Common myeloid progenitor, CD34-positive (primary cell): ENCODE measurements at regions not wholly inside any gene's neighbourhood (a gene's known extent, or its start where the extent isn't known, plus 50 kb on each side); places are given as distances from the start of the nearest gene placed in this dataset.

ENCODE experiments used
- CTCF ChIA-PET: fragments of 350-600 bp; sonication (Branson Sonifier 250); formaldehyde crosslinking; loops from one replicate; lab custom pipeline; 2021; ENCODE audit warnings: antibody characterized with exemption; lab: Charles Lee
- POLR2A ChIA-PET: fragments of 350-600 bp; sonication (Branson Sonifier 250); formaldehyde crosslinking; loops from one replicate; lab custom pipeline; 2021; ENCODE audit warnings: antibody characterized with exemption; lab: Charles Lee
- DNase-seq, 3 donors: peaks; one replicate each; pipeline versions ENCODE4 v3.0.0 to v3.0.0-alpha.2; 2013
- H3K27ac ChIP-seq, 2 experiments: 1 replicate in 1 of 2; 2 replicates in 1 of 2; pipeline ENCODE4 v1.7.0; 2013; ENCODE audit warnings: inconsistent platforms in 2 of 2, low read length in 2 of 2, mild to moderate bottlenecking in 2 of 2, low read depth in 1 of 2, moderate library complexity in 1 of 2; ENCODE audit not compliant: severe bottlenecking in 2 of 2, insufficient read depth in 1 of 2, poor library complexity in 1 of 2
- H3K27me3 ChIP-seq, 5 experiments: replicated peaks in 2 of 5; 1 replicate in 3 of 5; 2 replicates in 2 of 5; pipeline versions ENCODE4 v1.6.1 to v1.7.0; 2013; ENCODE audit warnings: low read length in 4 of 5, mild to moderate bottlenecking in 2 of 5, moderate library complexity in 2 of 5, inconsistent platforms in 1 of 5; ENCODE audit not compliant: insufficient read depth in 5 of 5, control insufficient read depth in 4 of 5
- H3K36me3 ChIP-seq, 4 experiments: 1 replicate in 2 of 4; 2 replicates in 2 of 4; pipeline versions ENCODE4 v1.6.1 to v1.7.0; 2013; ENCODE audit warnings: low read length in 3 of 4, control low read depth in 1 of 4, mild to moderate bottlenecking in 1 of 4; ENCODE audit not compliant: control insufficient read depth in 4 of 4, insufficient read depth in 4 of 4
- H3K4me1 ChIP-seq, 4 experiments: 1 replicate in 3 of 4; 2 replicates in 1 of 4; pipeline versions ENCODE4 v1.6.1 to v1.7.1; 2013; ENCODE audit warnings: low read length in 3 of 4, mild to moderate bottlenecking in 3 of 4, control low read depth in 1 of 4, inconsistent platforms in 1 of 4, moderate library complexity in 1 of 4; ENCODE audit not compliant: control insufficient read depth in 4 of 4, insufficient read depth in 4 of 4; ENCODE audit errors: control extremely low read depth in 1 of 4
- H3K4me3 ChIP-seq, 7 experiments: 1 replicate in 4 of 7; 2 replicates in 3 of 7; pipeline versions ENCODE4 v1.5.1 to v1.7.0; 2013; ENCODE audit warnings: mild to moderate bottlenecking in 7 of 7, low read length in 6 of 7, moderate library complexity in 6 of 7, inconsistent platforms in 2 of 7, low read depth in 2 of 7, control low read depth in 1 of 7; ENCODE audit not compliant: insufficient read depth in 4 of 7, control insufficient read depth in 1 of 7; ENCODE audit errors: extremely low read depth in 1 of 7
- H3K9me3 ChIP-seq, 5 experiments: 1 replicate in 4 of 5; 2 replicates in 1 of 5; pipeline versions ENCODE4 v1.6.1 to v1.7.1; 2013; ENCODE audit warnings: low read length in 4 of 5, mild to moderate bottlenecking in 2 of 5, inconsistent platforms in 1 of 5, low read depth in 1 of 5, moderate library complexity in 1 of 5; ENCODE audit not compliant: control insufficient read depth in 4 of 5, insufficient read depth in 2 of 5; ENCODE audit errors: control extremely low read depth in 1 of 5
- WGBS: methylation state at CpG from one replicate; pipeline ENCODE4 v1.1.5; 2013; ENCODE audit not compliant: insufficient coverage; 5-methylcytosine and 5-hydroxymethylcytosine counted together

DNA sequence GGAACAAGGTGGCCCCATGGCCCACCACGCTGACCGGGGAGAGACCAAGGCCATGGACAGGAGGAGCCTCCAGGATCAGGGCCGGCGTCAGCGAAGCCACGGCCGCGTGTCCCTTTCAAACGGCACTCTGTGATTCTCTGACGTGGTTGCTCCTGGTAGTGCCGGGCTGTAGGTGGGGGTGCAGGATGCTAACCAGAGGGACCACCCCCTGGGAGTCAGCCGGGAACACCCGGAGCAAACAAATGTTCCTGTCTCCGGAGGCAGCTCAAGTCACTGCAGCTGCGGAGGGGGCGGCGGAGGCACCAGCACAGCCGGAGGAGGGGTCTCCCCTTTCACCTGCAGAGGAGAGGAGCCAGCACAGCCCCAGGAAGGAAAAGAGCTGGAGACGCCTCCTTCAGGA, 750.6 kb upstream of the SALL3 start:
- peaks cover 0 to 4% (median 0%) of the 10 kb centered on the region in 5 experiments for H3K9me3 ChIP-seq

DNA sequence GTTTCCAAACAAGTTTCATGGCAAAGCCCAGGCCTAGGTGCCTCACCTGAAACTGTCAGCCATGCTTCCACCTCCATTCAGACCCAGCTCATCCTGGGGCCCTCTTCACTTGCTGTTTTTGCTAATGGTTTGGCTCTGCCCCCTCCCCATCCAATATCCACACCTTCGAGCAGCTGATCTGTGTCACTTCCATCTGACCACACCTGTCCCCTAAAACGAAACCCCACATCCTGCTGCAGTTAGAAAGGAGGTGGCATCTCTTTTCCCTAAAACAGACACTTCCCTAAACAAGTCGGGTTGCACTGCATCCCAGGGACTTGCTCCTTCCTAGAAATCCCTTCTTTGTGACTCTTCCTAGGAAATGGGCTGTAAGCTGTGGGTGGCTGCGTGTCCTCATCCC, 748.7 kb upstream of the SALL3 start:
- DNase-seq = no peak
- Histone ChIP-seq H3K9me3 (peaks cover 0 to 4% (median 0%) of the 10 kb centered on the region in 5 experiments), H3K4me1 (no peaks in the 10 kb centered on the region), H3K27me3 (no peaks in the 10 kb centered on the region), H3K4me3 (no peak overlapping the region), H3K27ac (no peak overlapping the region), H3K36me3 (no peaks in the 10 kb centered on the region)
- ChIA-PET POLR2A (no interaction called here), CTCF (no interaction called here)
- WGBS = 47% methylated on average over 4 of the region's 4 CpGs

More for the DNA sequence above, 750.6 kb upstream of the SALL3 start:
- DNase-seq = no peak
- ChIA-PET CTCF (no interaction called here), POLR2A (no interaction called here)
- Histone ChIP-seq H3K36me3 (no peaks in the 10 kb centered on the region), H3K27me3 (no peaks in the 10 kb centered on the region), H3K27ac (no peak overlapping the region), H3K4me3 (no peak overlapping the region), H3K4me1 (no peaks in the 10 kb centered on the region)
- WGBS = 76% methylated on average over 17 of the region's 19 CpGs

GRCh38 chr18:78232196-78232595, 747.4 kb upstream of the SALL3 start:
- no peak for DNase-seq
- no peaks in the 10 kb centered on the region for H3K36me3 ChIP-seq
- 86% methylated on average over 11 of the region's 11 CpGs for WGBS
- no peak overlapping the region for H3K27ac ChIP-seq
- ChIA-PET CTCF (no interaction called here), POLR2A (no interaction called here)
- no peak overlapping the region for H3K4me3 ChIP-seq
- H3K9me3 ChIP-seq = no peaks in the 10 kb centered on the region
- H3K27me3 ChIP-seq = no peaks in the 10 kb centered on the region
- H3K4me1 ChIP-seq = no peaks in the 10 kb centered on the region

- no peak overlapping the region for H3K4me3 ChIP-seq
- no peak for DNase-seq
- WGBS = 100% methylated on average over 12 of the region's 12 CpGs
- peaks cover 0 to 1% (median 0%) of the 10 kb centered on the region in 5 experiments for H3K27me3 ChIP-seq
- H3K27ac ChIP-seq = no peak overlapping the region
- no peaks in the 10 kb centered on the region for H3K9me3 ChIP-seq
- H3K4me1 ChIP-seq = no peaks in the 10 kb centered on the region
- ChIA-PET CTCF (no interaction called here), POLR2A (no interaction called here)
- H3K36me3 ChIP-seq = no peaks in the 10 kb centered on the region
Observed at GRCh38 chr18:78237864-78238263, 741.8 kb upstream of the SALL3 start.

- no peaks in the 10 kb centered on the region for H3K9me3 ChIP-seq
- H3K27ac ChIP-seq = no peak overlapping the region
- POLR2A ChIA-PET = no interaction called here
- H3K27me3 ChIP-seq = peaks cover 0 to 1% (median 0%) of the 10 kb centered on the region in 5 experiments
- no peaks in the 10 kb centered on the region for H3K4me1 ChIP-seq
- WGBS = 97% methylated on average over 37 of the region's 46 CpGs
- CTCF ChIA-PET = no interaction called here
- H3K36me3 ChIP-seq = no peaks in the 10 kb centered on the region
- no peak overlapping the region for H3K4me3 ChIP-seq
- DNase-seq = peak; percentile 11 to 43 (median 30)
Observed at GRCh38 chr18:78238404-78239089, 741.1 kb upstream of the SALL3 start.

DNA sequence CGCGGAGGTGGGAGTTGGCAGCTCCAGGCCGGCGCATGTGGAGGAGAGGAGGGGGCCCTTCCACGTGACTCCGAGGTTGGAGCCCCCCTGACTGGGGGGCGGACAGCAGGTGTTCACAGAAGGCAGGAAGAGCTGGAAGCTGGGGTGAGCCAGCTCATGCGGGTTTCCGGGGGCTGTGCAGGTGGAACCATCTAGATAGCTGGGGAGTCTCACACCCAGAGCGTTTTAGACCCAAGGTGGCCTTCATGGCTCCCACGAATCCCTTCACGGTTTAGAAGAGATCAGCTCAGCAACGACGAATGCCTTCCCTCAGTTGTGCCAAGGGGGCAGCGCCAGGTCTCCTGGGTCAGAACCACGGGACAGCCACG, 740.5 kb upstream of the SALL3 start:
- CTCF ChIA-PET = no interaction called here
- WGBS = 91% methylated on average over 16 of the region's 17 CpGs
- H3K4me1 ChIP-seq = no peaks in the 10 kb centered on the region
- no peaks in the 10 kb centered on the region for H3K36me3 ChIP-seq
- POLR2A ChIA-PET = no interaction called here
- peak in 2 of 3 donors; percentile 4 to 5 for DNase-seq
- no peaks in the 10 kb centered on the region for H3K9me3 ChIP-seq
- H3K27me3 ChIP-seq = peaks cover 0 to 1% (median 0%) of the 10 kb centered on the region in 5 experiments
- no peak overlapping the region for H3K4me3 ChIP-seq
- H3K27ac ChIP-seq = no peak overlapping the region

DNA sequence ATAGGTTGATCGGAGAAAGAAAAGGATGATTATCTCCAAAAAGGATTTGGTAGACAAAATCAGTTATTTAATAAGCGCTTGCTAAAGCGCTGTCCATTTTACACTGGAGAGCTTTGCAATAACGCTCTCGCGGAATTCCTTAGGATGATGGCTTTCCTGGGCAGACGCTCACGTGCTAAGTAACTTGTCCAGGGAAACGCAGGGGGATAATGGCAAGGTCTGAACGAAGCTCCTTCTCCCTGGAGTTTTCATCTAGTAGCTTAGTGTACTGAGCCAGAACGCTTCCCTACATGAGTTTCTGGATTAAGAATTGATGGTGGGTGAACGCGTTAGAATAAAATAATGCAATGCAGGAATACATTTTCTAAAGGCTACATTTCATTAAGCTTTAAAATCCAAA, 739.5 kb upstream of the SALL3 start:
- CTCF ChIA-PET = no interaction called here
- H3K4me1 ChIP-seq = no peaks in the 10 kb centered on the region
- H3K9me3 ChIP-seq = no peaks in the 10 kb centered on the region
- DNase-seq = no peak
- no peak overlapping the region for H3K27ac ChIP-seq
- H3K27me3 ChIP-seq = peaks cover 0 to 1% (median 0%) of the 10 kb centered on the region in 5 experiments
- H3K36me3 ChIP-seq = no peaks in the 10 kb centered on the region
- WGBS = 91% methylated on average over 9 of the region's 13 CpGs
- H3K4me3 ChIP-seq = no peak overlapping the region
- POLR2A ChIA-PET = no interaction called here
